GM21717 (cell line): ENCODE measurements at regions not wholly inside any gene's neighbourhood (a gene's known extent, or its start where the extent isn't known, plus 50 kb on each side); places are given as distances from the start of the nearest gene placed in this dataset.

ENCODE experiments used
- ATAC-seq: cut with Tn5 transposase; IDR thresholded peaks from one replicate; pipeline ENCODE4 v1.9.1; 2021; ENCODE audit warnings: mild to moderate bottlenecking, moderate library complexity; ENCODE audit not compliant: unreplicated experiment

DNA sequence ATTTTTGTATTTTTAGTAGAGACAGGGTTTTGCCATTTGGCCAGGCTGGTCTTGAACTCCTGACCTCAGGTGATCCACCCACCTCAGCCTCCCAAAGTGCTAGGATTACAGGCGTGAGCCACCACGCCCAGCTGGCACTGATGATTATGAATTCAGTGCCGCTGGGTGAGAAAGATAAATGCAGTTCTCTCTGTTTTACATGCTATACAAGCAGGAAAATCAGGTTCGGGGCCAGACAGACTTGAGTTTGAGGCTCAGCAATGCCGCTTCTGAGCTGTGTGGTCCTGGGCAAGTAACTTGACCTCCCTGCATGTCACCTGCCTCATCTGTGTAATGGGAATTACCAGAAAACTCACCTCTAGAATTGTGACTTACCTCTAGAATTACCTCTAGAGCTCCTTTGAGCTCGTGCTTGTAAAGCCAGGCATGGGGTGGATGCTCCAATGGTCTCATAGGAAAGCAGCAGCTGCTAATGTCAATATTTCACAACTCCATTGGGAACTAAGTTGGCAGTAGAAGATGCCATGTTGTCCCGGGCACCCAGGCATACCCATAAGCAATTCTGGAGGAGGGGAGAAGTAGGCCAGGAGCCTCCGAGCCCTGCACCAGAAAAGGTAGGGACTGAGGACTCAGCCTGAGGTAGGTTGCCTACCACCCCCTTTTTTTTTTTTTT is 119.8 kb upstream of the SLC25A33 start:
- ATAC-seq = no peak

DNA sequence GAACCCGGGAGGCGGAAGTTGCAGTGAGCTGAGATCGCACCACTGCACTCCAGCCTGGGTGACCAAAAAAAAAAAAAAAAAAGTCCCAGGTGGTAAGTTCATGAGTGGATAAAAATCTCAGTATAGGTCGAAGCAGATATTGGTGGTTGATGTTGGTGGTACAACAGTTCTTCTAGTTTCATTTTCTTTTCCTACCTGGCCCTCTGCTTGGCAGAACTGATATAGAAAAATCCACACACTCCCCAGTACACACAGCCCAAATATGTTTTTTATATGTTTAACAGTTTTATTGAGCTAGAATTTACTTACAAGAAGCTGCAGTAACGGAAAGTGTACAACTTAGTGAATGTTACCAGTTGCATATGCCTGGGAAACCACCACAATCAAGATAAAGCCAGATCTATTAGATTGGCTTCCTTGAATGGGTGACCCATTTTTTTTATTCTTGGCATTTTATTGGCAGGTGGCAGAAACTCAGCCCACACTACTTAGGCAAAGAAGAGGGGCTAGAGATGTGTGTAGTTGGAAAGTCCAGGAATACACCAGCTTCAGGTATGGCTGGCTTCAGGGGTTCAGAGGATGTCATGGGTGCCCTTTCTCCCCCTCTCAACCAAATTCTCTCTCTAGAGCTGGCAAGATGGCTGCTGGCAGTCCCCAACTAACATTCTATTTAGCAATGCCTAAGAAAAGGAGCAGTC is 118.3 kb upstream of the SLC25A33 start:
- no peak for ATAC-seq

DNA sequence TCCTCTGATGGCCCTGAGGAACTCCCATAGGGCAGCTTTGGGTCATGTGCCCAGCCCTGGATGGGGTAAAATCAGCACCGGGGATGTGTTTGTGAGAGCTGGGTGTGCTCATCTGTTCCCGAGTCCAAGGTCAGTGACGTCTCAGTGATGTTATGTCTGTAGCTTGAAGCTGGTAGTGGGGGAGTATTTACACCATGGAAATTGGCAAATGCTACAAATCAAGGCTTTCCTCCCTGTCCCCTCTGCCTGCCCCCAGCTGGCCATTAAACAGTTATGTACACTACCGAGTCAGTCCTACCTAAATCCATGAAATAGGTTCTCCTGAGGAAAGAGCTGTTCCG is 117.8 kb upstream of the SLC25A33 start:
- ATAC-seq = no peak

DNA sequence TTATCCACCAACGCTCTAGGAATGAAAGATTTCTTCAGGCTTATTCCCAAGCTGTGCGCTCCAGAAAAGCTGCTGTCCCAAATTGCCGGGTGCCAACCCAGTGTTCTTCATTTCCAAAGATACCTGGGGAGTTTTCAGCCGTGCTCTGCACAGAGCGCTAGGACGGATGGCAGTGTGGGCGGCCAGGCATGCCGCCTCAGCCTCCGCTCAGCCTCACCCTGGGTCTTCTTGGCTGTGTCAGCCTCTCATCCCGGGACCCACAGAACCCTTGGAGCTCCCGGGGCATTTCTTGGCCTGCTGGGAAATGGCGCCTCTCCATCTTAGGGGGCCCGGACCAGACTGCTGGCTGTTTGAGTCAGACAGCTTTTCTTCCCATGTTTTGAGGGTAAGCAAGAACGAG is 116.9 kb upstream of the SLC25A33 start:
- no peak for ATAC-seq

DNA sequence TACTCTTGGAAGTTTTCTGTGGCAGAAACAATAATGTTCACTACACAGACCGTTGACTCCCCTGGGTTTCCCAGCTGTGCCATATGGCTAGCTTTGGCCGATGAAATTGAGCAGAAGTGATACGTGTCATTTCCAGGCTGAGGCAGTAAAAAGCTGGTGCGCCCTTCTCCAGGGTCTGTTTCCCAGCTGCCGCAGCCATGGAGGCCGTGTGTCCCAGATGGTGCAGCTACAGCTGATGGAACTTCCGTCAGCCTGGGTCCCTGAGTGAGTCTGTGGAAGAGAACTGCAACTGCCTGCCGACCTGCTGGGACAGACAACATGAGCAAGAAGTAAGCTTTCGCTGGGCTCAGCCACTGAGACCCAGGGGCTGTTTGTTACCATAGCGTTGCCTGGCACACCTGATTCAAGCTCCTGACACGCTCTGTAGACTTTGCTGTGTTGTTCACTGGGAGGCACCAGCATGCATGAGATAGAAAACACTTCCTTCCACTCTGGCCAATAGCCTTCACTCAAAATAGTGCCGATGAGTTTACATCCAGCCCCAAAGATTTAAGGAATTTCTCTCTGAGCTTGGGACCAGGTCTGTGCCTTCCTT is 116.3 kb upstream of the SLC25A33 start:
- ATAC-seq = no peak

DNA sequence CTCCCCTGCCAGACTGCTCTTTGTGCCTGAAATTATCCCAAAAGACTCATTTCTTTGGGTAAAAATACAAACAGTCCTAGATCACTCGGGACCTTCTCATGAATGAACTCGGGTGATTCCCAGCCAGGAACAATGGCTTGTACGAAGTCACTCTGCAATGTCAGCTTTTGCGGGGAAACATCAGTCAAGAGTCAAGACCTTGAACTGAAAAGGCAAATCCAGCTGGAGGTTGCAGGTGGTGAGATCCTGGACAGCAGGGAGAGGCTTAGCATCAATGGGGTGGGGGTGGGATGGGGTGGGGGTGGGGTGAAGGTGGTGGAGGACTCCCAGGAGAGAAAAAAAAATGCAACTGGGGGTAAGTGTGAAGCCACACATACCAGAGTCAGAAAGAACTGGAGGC is 115.0 kb upstream of the SLC25A33 start:
- no peak for ATAC-seq

- ATAC-seq = peak; percentile 16
These were observed 113.4 kb upstream of the SLC25A33 start for GRCh38 chr1:9425859-9426258.

DNA sequence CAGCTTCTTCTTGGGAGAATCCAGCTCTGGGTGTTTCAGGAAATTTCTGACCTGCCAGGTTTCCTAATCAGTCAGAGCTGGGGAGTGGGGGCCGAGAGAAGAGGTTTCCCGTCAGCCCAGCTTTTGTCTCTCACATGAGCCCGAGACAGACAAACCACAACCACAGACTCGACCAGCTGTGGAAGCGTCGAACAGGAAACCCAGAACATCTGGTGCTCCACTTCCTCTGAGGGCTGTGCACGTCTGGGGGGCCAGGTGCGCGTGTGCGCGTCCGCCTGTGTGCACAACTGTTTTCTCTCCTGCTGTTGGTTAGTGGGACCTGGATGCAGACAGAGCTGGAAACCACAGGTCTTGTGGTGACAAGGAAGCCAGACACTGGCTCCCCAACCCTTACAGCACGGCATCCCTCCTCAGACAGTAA is 113.0 kb upstream of the SLC25A33 start:
- peak; percentile 53 for ATAC-seq

DNA sequence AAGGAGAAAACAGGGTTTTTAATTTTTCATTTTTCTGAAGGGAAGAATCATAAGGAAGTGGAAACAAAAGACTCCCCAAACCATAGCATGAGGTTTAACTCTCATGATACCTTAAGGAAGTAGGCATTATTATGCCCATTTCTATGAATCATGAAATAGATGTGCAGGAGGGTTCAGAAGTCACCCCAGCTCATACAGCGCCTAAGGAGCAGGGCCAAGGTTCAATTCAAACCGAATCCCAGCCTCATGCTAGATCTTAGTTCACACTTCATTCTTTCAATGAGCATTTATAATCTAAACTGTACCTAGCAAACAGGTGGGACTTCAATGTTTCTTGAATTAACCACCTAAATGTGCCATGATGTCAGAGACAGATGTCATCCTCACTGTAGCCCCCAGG is 111.9 kb upstream of the SLC25A33 start:
- ATAC-seq = no peak

- peak; percentile 63 for ATAC-seq
These were observed 110.5 kb upstream of the SLC25A33 start for GRCh38 chr1:9428601-9429341.

DNA sequence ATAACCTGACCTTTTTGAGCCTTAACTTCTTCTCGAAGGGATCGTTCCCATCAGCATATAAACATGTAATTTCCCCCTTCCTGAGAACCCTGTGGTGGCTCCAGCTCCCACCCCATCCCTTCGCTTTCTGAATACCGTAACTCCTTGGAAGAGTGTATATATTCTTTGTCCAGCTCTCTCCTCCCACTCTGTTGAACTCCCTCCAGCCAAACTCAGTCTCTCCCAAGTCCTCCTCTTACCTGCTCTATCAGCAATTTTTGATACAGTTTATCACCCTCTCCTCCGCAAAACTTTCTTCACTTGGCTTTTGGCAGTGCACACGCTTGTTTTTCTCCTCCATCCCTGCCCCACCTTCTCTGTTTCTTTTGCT is 109.9 kb upstream of the SLC25A33 start:
- ATAC-seq = no peak

GRCh38 chr1:9434247-9435152 is 104.8 kb upstream of the SLC25A33 start:
- no peak for ATAC-seq

- no peak for ATAC-seq
These were observed 104.1 kb upstream of the SLC25A33 start for GRCh38 chr1:9435153-9435636.

DNA sequence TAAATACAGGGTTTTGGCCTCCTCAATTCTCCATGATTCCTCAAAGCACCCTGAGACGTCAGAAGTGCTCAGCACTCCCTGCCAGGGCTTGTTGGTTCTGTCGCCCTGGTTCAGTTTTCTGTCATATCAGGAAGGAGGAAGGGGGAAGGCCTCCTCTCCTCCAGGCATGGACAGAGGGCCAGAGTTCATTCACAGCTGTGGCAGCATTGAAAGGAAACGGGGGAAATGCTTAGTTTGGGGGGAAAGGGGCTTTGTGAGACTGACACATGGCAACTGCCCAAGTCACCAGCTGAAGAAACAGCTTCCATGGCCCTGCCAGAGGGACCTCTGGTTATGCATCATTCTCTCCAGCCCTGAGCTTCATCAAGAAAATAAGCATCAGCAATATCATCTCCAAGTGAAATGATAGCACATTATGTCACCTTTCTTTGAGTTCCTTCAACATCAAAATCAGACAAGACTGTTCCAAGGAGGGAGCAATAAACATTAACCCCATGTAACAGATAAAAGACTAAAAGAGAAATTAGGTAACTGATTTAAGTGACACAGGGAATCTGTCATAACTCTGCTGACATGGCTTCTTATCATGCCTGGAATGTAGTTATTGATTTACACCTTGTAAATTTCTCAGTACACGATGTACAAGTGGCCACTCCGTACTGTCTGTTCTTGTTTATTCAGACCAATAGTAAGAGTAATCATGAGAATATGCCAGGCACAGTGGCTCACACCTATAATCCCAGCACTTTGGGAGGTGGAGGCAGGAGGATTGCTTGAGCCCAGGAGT is 103.2 kb upstream of the SLC25A33 start:
- ATAC-seq = no peak

GRCh38 chr1:9437961-9438430 is 101.3 kb upstream of the SLC25A33 start:
- no peak for ATAC-seq

DNA sequence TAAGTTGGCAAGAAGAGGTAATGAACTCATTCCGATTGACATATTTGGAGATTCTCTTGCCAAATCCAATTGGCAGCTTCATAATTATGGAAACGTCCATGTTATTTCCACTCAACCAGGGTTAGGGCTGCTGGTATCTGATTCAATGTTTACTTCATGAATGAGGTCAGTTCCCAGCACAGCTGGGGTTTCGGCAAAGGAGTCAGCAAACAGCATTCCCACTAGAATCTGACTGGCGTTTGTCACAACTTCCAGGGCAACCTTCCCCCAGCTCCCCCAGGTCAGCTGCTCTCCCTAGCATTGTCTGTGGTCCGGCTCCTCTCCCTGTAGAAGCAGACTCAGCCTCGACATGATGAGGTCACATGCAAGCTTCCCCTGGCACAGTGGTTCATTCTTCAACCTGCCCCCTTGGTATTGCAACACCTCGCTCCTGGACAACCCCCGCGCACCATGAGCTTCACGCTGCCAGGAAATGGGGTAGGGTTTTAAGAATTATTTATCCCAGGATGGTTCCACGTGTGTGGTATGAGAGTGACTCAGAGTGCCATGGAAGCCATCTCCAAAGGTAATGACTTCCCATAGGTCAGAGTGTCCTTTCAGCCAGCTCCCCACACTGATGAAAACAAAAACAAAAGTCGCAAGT is 100.7 kb upstream of the SLC25A33 start:
- no peak for ATAC-seq

DNA sequence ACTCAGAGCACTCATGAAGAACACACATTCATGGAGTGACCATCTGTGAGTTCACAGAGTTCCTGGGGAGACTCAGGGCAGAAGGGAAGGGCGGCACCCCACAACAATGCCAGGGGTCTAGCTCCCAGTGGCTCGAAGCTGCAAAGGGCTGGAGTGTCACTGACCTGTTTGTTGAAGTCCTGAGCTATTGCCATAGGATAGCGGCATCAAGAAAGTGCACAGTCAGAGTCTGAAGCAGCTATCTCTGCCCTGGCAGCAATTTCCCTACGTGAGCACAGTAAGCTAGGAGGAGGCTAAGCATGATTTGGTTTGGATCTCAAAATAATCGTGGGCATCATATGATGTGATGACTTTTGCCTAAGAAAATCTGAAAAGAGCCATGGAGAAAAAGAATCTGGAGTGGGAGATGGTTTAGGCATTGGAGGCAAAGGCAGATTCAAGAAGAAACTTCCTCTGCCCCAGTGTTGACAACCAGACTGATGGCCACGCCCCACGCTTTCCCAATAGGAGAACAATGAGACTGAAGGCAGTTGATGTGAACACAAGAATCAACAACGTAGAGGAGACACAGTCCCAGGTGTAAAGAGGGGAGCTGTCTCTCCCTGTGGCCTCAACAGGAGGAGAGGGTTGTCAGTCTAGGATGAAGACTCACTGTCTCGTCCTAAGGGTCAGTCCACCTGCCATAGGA is 100.0 kb upstream of the SLC25A33 start:
- no peak for ATAC-seq

DNA sequence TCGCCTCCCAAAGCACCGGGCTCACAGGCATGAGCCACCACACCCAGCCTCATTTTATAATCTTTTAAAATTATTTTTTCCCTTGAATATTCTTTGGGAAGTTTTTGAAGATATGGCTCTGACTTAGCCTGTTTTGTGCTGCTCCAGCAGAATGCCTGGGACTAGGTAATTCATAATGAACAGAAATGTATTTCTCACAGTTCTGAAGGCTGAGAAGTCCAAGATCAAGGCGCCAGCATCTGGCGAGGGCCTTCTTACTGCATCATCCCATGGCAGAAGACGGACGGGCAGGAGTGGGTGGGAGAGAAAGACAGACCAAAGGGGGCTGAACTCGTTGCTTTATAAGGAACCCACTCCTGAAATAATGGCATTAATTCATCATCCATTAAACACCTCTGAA is 99.0 kb upstream of the SLC25A33 start:
- ATAC-seq = no peak

- no peak for ATAC-seq
These were observed 98.5 kb upstream of the SLC25A33 start for GRCh38 chr1:9440763-9441194.
